HG02623 (cell line): ENCODE measurements at regions not wholly inside any gene's neighbourhood (a gene's known extent, or its start where the extent isn't known, plus 50 kb on each side); places are given as distances from the start of the nearest gene placed in this dataset.

ENCODE experiments used
- ATAC-seq: cut with Tn5 transposase; IDR thresholded peaks from one replicate; pipeline ENCODE4 v1.9.1; 2021; ENCODE audit warnings: moderate library complexity; ENCODE audit not compliant: unreplicated experiment

- ATAC-seq: no peak
Observed at GRCh38 chr2:7281231-7282201, 364.3 kb downstream of the RNF144A start.

- ATAC-seq: no peak
Observed at GRCh38 chr2:7286120-7286519, 368.9 kb downstream of the RNF144A start.

- ATAC-seq: no peak
Observed at GRCh38 chr2:7288484-7288883, 371.3 kb downstream of the RNF144A start.

- no peak for ATAC-seq
Observed at GRCh38 chr2:7289697-7290096, 372.5 kb downstream of the RNF144A start.

- no peak for ATAC-seq
Observed at GRCh38 chr2:7292154-7292691, 375.0 kb downstream of the RNF144A start.

GRCh38 chr2:7309582-7309981 is 392.4 kb downstream of the RNF144A start:
- no peak for ATAC-seq

- no peak for ATAC-seq
Observed at GRCh38 chr2:7324706-7325105, 407.5 kb downstream of the RNF144A start.

- no peak for ATAC-seq
Observed at GRCh38 chr2:7325186-7325585, 408.0 kb downstream of the RNF144A start.

GRCh38 chr2:7329465-7329864 is 412.3 kb downstream of the RNF144A start:
- no peak for ATAC-seq

- ATAC-seq: no peak
Observed at GRCh38 chr2:7333189-7333765, 416.1 kb downstream of the RNF144A start.

- no peak for ATAC-seq
Observed at GRCh38 chr2:7333960-7334493, 416.8 kb downstream of the RNF144A start.

GRCh38 chr2:7338961-7339360 is 421.7 kb downstream of the RNF144A start:
- no peak for ATAC-seq

GRCh38 chr2:7346336-7346735 is 429.1 kb downstream of the RNF144A start:
- no peak for ATAC-seq

- no peak for ATAC-seq
Observed at GRCh38 chr2:7348761-7349160, 431.5 kb downstream of the RNF144A start.

GRCh38 chr2:7352191-7352590 is 435.0 kb downstream of the RNF144A start:
- no peak for ATAC-seq

- ATAC-seq: no peak
Observed at GRCh38 chr2:7353571-7353970, 436.4 kb downstream of the RNF144A start.

- no peak for ATAC-seq
Observed at GRCh38 chr2:7355781-7356180, 438.6 kb downstream of the RNF144A start.

GRCh38 chr2:7356909-7357584 is 439.8 kb downstream of the RNF144A start:
- no peak for ATAC-seq

GRCh38 chr2:7357993-7358392 is 440.8 kb downstream of the RNF144A start:
- no peak for ATAC-seq

- ATAC-seq: no peak
Observed at GRCh38 chr2:7358865-7359447, 441.7 kb downstream of the RNF144A start.

GRCh38 chr2:7363906-7364305 is 446.7 kb downstream of the RNF144A start:
- no peak for ATAC-seq
